ENCODE measurements at regions not wholly inside any gene's neighbourhood (a gene's known extent, or its start where the extent isn't known, plus 50 kb on each side); places are given as distances from the start of the nearest gene placed in this dataset.
A peak's percentile ranks its signal among the peaks of the same experiment; 100 is the strongest.

- peak; percentile 36 for TF ChIP-seq CTCF (IDR thresholded peaks at IDR 0.05; ENCODE audit: poor library complexity)
- no peak for TF ChIP-seq EZH2 (IDR thresholded peaks at IDR 0.05; ENCODE audit: borderline replicate concordance)
Observed at GRCh38 chr3:98657457-98657856, 64.0 kb upstream of the CPOX start.

All from hepatocyte (in vitro differentiated cells).